GM13977 (cell line): ENCODE measurements at regions not wholly inside any gene's neighbourhood (a gene's known extent, or its start where the extent isn't known, plus 50 kb on each side); places are given as distances from the start of the nearest gene placed in this dataset.
"Not testable (repeated sequence)": the region's sequence is repeated elsewhere in the genome, so short reads cannot be mapped to it uniquely, and the experiment has no call there.

Experiments used
- DNase-seq: peaks from one replicate; pipeline ENCODE4 v3.0.0; 2012; ENCODE audit warnings: low spot score
- in situ Hi-C: fragments of 300-500 bp; cut with MboI; formaldehyde crosslinking; loops from one replicate; pipeline ENCODE4 v1.12.0; 2022; ENCODE audit warnings: low sequenced_read_pairs, low pct_unique_long_range_greater_than_20kb, mixed read lengths, inconsistent platforms; ENCODE audit not compliant: unreplicated experiment
- TF ChIP-seq, protein P1 (sequence below): IDR thresholded peaks from 2 replicates; pipeline ENCODE4 v1.5.1; 2012; ENCODE audit warnings: mild to moderate bottlenecking, control low read depth; ENCODE audit not compliant: insufficient read depth; ENCODE audit errors: extremely low read depth, missing control alignments

DNA sequence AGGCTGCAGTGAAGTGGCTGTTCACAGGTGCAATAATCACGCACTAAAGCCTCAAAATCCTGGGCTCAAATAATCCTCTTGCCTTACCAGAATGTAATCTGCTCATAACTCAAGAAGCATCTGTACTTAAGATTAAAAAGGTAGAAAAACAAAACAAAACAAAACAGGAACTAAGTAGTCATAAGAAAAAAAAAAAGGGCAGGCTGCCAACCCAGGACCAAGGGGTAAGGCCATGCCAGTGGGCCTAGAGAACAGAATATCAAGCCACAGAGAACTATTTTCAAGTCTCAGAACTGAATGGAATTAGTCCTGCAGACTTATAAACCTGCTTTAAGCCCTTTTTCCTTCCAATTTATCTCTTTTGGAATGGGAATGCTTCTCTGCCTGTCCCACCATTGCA, 64.8 kb upstream of the TBC1D3K start:
- TF ChIP-seq, protein P1, sequence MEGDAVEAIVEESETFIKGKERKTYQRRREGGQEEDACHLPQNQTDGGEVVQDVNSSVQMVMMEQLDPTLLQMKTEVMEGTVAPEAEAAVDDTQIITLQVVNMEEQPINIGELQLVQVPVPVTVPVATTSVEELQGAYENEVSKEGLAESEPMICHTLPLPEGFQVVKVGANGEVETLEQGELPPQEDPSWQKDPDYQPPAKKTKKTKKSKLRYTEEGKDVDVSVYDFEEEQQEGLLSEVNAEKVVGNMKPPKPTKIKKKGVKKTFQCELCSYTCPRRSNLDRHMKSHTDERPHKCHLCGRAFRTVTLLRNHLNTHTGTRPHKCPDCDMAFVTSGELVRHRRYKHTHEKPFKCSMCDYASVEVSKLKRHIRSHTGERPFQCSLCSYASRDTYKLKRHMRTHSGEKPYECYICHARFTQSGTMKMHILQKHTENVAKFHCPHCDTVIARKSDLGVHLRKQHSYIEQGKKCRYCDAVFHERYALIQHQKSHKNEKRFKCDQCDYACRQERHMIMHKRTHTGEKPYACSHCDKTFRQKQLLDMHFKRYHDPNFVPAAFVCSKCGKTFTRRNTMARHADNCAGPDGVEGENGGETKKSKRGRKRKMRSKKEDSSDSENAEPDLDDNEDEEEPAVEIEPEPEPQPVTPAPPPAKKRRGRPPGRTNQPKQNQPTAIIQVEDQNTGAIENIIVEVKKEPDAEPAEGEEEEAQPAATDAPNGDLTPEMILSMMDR = no peak
- no peak for DNase-seq
- in situ Hi-C loops = no loop called here

DNA sequence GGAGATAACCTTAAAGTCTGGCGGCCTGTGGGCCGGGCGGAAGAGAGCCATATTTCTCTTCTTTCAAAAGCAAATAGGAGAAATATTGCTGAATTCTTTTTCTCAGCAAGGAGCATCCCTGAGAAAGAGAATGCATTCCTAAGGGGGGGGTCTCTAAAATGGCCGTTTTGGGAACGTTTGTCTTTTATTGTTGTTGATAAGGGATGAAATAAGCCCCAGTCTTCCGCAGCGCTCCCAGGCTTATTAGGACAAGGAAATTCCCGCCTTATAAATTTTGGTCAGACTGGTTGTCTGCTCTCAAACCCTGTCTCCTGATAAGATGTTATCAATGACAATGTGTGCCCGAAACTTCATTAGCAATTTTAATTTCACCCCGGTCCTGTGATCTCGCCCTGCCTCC, 65.8 kb upstream of the TBC1D3K start:
- in situ Hi-C loops = not testable (repeated sequence)

DNA sequence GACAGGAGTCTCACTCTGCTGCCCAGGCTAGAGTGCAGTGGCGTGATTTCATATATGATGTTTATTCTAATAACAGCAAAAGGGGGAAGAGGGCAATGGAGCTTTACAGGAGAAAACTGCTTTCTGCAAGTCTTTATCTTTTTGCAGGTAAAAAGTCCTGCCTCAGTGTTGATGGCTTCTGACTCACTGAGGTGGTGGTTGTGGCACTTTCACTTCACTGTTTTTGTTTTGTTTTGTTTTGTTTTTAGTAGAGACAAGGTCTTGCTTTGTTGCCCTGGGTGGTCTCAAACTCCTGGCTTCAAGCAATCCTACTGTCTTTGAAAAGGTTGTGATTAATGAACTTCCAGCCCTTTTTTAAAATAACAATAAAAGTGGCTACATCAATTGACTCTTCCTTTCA, 68.0 kb upstream of the TBC1D3K start:
- DNase-seq = no peak
- in situ Hi-C loops = no loop called here
- TF ChIP-seq, protein P1 = no peak

More for the DNA sequence above, 65.8 kb upstream of the TBC1D3K start:
- not testable (repeated sequence) for DNase-seq

DNA sequence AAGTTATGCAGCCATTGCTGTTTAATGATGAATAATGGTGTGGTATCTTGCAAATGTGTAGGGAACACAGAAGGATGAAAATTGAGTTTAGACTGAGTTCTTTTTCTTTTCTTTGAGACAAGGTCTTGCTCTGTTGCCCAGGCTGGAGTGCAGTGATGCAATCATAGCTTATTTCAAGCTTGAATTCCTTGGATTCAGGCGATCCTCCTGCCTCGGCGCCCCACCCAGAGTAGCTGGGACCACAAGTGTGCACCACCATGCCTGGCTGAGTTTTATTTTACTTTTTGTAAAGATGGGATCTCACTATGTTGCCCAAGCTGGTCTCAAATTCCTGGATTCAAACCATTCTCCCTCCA, 74.6 kb upstream of the TBC1D3K start:
- TF ChIP-seq, protein P1 = no peak
- DNase-seq = no peak
- in situ Hi-C loops = no loop called here

DNA sequence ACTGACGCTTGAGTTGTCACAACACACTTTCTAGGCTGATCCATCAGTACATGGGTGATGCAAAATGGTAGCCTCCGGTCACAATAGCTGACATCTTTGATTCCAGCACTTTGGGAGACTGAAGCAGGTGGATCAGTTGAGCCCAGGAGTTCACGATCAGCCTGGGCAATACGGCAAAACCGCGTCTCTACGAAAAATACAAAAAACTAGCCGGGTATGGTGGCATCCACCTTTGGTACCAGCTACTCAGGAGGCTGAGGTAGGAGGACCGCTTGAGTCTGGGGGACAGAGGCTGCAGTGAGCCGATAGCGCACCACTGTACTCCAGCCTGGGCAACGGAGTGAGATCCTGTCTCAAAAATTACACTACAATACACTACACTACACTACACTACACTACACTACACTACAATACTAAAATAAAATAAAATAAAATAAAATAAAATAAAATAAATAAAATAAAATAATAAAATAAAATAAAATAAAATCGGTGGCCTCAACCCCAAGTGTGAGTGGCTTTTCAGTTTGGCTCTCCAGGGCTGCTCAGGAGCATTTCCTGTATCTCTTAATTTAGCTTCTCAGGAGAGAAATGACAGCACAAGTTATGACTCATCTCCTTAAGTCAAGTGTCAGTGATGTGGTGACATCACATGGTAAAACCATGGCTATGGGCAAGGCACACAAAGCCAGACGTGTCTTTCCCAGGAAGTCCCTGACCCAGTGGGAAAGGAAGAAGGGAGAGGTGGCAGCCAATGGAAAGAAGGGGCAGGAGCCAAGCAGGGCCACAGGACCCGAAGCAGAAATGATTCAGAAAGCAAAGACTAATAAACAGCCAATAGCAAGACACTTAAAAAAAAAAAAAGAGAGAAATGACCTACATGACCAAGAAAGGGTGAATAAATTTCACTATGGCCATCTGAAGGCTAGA, 75.3 kb upstream of the TBC1D3K start:
- in situ Hi-C loops = no loop called here
- TF ChIP-seq, protein P1 = no peak
- peak; percentile 70 for DNase-seq

DNA sequence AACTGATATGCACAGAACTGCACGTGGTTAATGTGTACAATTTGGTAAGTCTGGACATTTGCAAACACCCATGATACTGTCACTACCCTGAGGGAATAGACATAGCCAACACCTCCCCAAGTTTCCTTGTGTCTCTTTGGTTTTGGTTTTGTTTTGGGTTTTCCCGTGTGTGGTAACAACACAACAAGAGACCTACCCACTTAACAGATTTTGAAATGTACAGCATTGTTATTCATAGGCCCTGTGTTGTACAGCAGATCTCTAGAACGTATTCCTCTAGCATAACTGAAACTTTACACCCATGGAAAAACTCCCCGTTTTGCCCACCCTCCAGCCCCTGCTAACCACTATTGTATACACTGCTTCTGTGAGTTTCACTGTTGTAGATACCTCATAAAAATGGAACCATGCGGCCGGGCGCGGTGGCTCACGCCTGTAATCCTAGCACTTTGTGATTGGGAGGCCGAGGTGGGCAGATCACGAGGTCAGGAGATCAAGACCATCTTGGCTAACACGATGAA, 76.3 kb upstream of the TBC1D3K start:
- DNase-seq = peak; percentile 49
- in situ Hi-C loops = no loop called here
- TF ChIP-seq, protein P1 = no peak

DNA sequence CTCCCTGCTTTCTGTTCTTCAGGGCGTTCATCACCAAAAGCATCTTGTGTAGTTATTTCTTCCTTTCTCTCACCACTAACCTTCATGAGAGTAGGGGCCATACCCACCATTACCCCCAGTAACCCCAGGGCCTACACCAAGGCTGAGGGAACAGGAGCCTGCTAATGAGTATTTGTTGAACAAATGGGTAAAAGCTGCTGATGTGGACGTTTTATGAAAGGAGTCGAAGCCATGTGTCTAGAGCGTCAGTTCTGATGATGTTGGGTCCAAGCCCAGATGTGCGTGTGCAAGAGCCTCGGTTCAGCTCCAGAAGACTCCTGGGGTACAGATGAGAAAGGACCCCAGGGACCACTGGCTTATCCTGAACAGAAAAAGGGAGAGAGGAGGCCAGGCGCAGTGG, 77.1 kb upstream of the TBC1D3K start:
- in situ Hi-C loops = no loop called here
- DNase-seq = no peak
- TF ChIP-seq, protein P1 = no peak
